HepG2 (cell line): ENCODE measurements at regions not wholly inside any gene's neighbourhood (a gene's known extent, or its start where the extent isn't known, plus 50 kb on each side); places are given as distances from the start of the nearest gene placed in this dataset.

Experiments
- ATAC-seq: fragments of 200-7000 bp; cut with Tn5 transposase; 3 replicates; pipeline ENCODE4 v1.9.1; 2020; ENCODE audit warnings: mild to moderate bottlenecking, moderate library complexity
- BruUV-seq: library from RNA; stranded (reverse); fragments of 400-500 nt; replicated peaks from 2 replicates; lab custom pipeline; 2021; lab: Mats Ljungman, UMichigan
- CTCF ChIA-PET: fragments of 300-600 bp; formaldehyde crosslinking; extraction: SDS; loops from one replicate; lab custom pipeline; 2021; ENCODE audit warnings: low total read pairs, inconsistent platforms, low intra/inter-chr PET ratio; lab: Yijun Ruan, JAX
- POLR2A ChIA-PET: fragments of 350-600 bp; sonication (Branson Sonifier 250); formaldehyde crosslinking; loops from one replicate; lab custom pipeline; 2020; ENCODE audit warnings: antibody characterized with exemption, inconsistent platforms; lab: Yijun Ruan, JAX
- DNase-seq: peaks from one replicate; pipeline ENCODE4 v3.0.0-alpha.2; 2015; ENCODE audit warnings: low spot score
- FAIRE-seq: peaks from 3 replicates; lab custom pipeline; 2011; peaks lifted over from hg19 to GRCh38; lab: Jason Lieb, UNC
- H2AFZ ChIP-seq: one replicate; pipeline ENCODE4 v1.6.1; 2011; ENCODE audit warnings: low read length, inconsistent platforms
- H3K27ac ChIP-seq: fragments of 300-600 bp; 3 replicates; pipeline ENCODE4 v1.8.0; 2011; ENCODE audit warnings: mixed run types, mild to moderate bottlenecking, mixed read lengths, low read length, inconsistent platforms; ENCODE audit not compliant: insufficient read depth; ENCODE audit errors: extremely low read length
- H3K27me3 ChIP-seq, 2 experiments: fragments of 200-600 bp in 1 of 2; 2 replicates in 1 of 2; 3 replicates in 1 of 2; pipeline versions ENCODE4 v1.6.0 to v1.8.0; 2011; ENCODE audit warnings: low read length in 2 of 2, mild to moderate bottlenecking in 2 of 2, moderate library complexity in 2 of 2, inconsistent platforms in 1 of 2; ENCODE audit not compliant: insufficient read depth in 2 of 2, control insufficient read depth in 1 of 2
- H3K36me3 ChIP-seq, 2 experiments: fragments of 200-600 bp in 1 of 2; replicated peaks in 1 of 2; 2 replicates in 1 of 2; 3 replicates in 1 of 2; pipeline versions ENCODE4 v1.5.1 to v1.8.0; 2011; ENCODE audit warnings: low read length in 2 of 2, inconsistent platforms in 1 of 2; ENCODE audit not compliant: insufficient read depth in 2 of 2, control insufficient read depth in 1 of 2
- H3K4me1 ChIP-seq: 2 replicates; pipeline ENCODE4 v1.5.1; 2012; ENCODE audit warnings: low read length, inconsistent platforms; ENCODE audit not compliant: insufficient read depth
- H3K4me2 ChIP-seq: 2 replicates; pipeline ENCODE4 v1.6.0; 2011; ENCODE audit warnings: low read depth, low read length, inconsistent platforms
- H3K4me3 ChIP-seq, 3 experiments: fragments of 200-600 bp in 1 of 3; sonication (generic), shearing (Covaris generic) in 1 of 3; replicated peaks in 1 of 3; 2 replicates each; pipeline ENCODE4 v1.5.1; 2011 to 2016; ENCODE audit warnings: low read length in 3 of 3, inconsistent platforms in 2 of 3, low read depth in 2 of 3, mild to moderate bottlenecking in 2 of 3, control low read depth in 1 of 3, mixed read lengths in 1 of 3; ENCODE audit not compliant: insufficient read depth in 1 of 3
- H3K79me2 ChIP-seq: one replicate; pipeline ENCODE4 v1.6.1; 2011; ENCODE audit warnings: low read length, inconsistent platforms; ENCODE audit not compliant: insufficient read depth
- H3K9ac ChIP-seq: 2 replicates; pipeline ENCODE4 v1.6.0; 2011; ENCODE audit warnings: mild to moderate bottlenecking, low read depth, low read length, inconsistent platforms; ENCODE audit not compliant: insufficient read depth
- H3K9me3 ChIP-seq: 2 replicates; pipeline ENCODE4 v1.5.1; 2012; ENCODE audit warnings: mild to moderate bottlenecking, low read length
- H4K20me1 ChIP-seq: 2 replicates; pipeline ENCODE4 v1.6.0; 2011; ENCODE audit warnings: inconsistent platforms, mild to moderate bottlenecking, low read length, moderate library complexity; ENCODE audit not compliant: insufficient read depth
- AGO1 ChIP-seq: fragments of 200-400 bp; formaldehyde crosslinking; IDR thresholded peaks from 2 replicates; pipeline ENCODE4 v1.6.1; 2017; ENCODE audit warnings: mild to moderate bottlenecking, low read depth, low read length, moderate library complexity; ENCODE audit not compliant: poor library complexity, severe bottlenecking
- FIP1L1 ChIP-seq: fragments of 200-400 bp; formaldehyde crosslinking; IDR thresholded peaks from 2 replicates; pipeline ENCODE4 v1.6.1; 2018; ENCODE audit warnings: low read depth, mild to moderate bottlenecking, low read length, moderate library complexity, borderline replicate concordance; ENCODE audit not compliant: insufficient read depth
- FOXJ3 ChIP-seq: sonication (generic); formaldehyde crosslinking; IDR thresholded peaks from 2 replicates; pipeline ENCODE4 v1.4.0; 2020; ENCODE audit warnings: missing genetic modification reagents, mild to moderate bottlenecking, borderline replicate concordance
- GTF3A ChIP-seq: sonication (generic); formaldehyde crosslinking; conservative IDR thresholded peaks from 2 replicates; pipeline ENCODE4 v1.4.0; 2020; ENCODE audit warnings: mild to moderate bottlenecking, missing genetic modification reagents
- PLSCR1 ChIP-seq: sonication (generic); formaldehyde crosslinking; IDR thresholded peaks from 2 replicates; pipeline ENCODE4 v1.5.0; 2020; ENCODE audit warnings: missing genetic modification reagents, mild to moderate bottlenecking, borderline replicate concordance
- SP1 ChIP-seq, 2 experiments: fragments of 450-650 bp in 1 of 2; sonication (generic) in 1 of 2; formaldehyde crosslinking in 1 of 2; IDR thresholded peaks; 2 replicates each; pipeline versions ENCODE4 v1.4.0 to v1.6.1; 2016 to 2020; ENCODE audit warnings: missing genetic modification reagents in 1 of 2
- TFDP2 ChIP-seq: sonication (generic); formaldehyde crosslinking; IDR thresholded peaks from 2 replicates; pipeline ENCODE4 v1.4.0; 2020; ENCODE audit warnings: missing genetic modification reagents
- ZBED4 ChIP-seq: sonication (generic); formaldehyde crosslinking; IDR thresholded peaks from 2 replicates; pipeline ENCODE4 v1.4.0; 2020; ENCODE audit warnings: missing genetic modification reagents, borderline replicate concordance
- ZBTB7B ChIP-seq: sonication (generic); formaldehyde crosslinking; IDR thresholded peaks from 2 replicates; pipeline ENCODE4 v1.4.0; 2020; ENCODE audit warnings: missing genetic modification reagents
- ZNF256 ChIP-seq: sonication (generic); formaldehyde crosslinking; conservative IDR thresholded peaks from 2 replicates; pipeline ENCODE4 v1.4.0; 2020; ENCODE audit warnings: missing genetic modification reagents
- ZNF367 ChIP-seq: sonication (generic); formaldehyde crosslinking; IDR thresholded peaks from 2 replicates; pipeline ENCODE4 v1.4.0; 2020; ENCODE audit warnings: missing genetic modification reagents, borderline replicate concordance
- ZNF556 ChIP-seq: sonication (generic); formaldehyde crosslinking; IDR thresholded peaks from 2 replicates; pipeline ENCODE4 v1.4.0; 2020; ENCODE audit warnings: mild to moderate bottlenecking, missing genetic modification reagents, borderline replicate concordance
- ZNF775 ChIP-seq: sonication (generic); formaldehyde crosslinking; IDR thresholded peaks from 2 replicates; pipeline ENCODE4 v1.4.0; 2020; ENCODE audit warnings: missing genetic modification reagents, mild to moderate bottlenecking, moderate library complexity, borderline replicate concordance
- ZNF790 ChIP-seq: sonication (generic); formaldehyde crosslinking; IDR thresholded peaks from 2 replicates; pipeline ENCODE4 v1.8.0; 2022; ENCODE audit warnings: missing genetic modification reagents, mild to moderate bottlenecking, borderline replicate concordance
- WGBS: methylation state at CpG from one replicate; pipeline ENCODE4 v1.1.6; 2017; ENCODE audit warnings: low lambda C conversion rate; 5-methylcytosine and 5-hydroxymethylcytosine counted together
- in situ Hi-C: cut with HindIII; loops from 2 replicates; pipeline ENCODE4 v1.10.0; 2017; ENCODE audit warnings: low pct_unique_long_range_greater_than_20kb; ENCODE audit not compliant: extremely low pct_ligation_motif_present
- intact Hi-C: fragments of 100-400 bp; cut with micrococcal nuclease; formaldehyde crosslinking; loops from one replicate; pipeline ENCODE4 v1.10.0; 2022; ENCODE audit not compliant: unreplicated experiment
- TF ChIP-seq, protein P1 (sequence below): sonication (generic); formaldehyde crosslinking; IDR thresholded peaks from 2 replicates; pipeline ENCODE4 v1.8.0; 2022; ENCODE audit warnings: mild to moderate bottlenecking, missing genetic modification reagents, borderline replicate concordance
- TF ChIP-seq, protein P2 (sequence below): IDR thresholded peaks from 2 replicates; pipeline ENCODE4 v1.6.1; 2016; ENCODE audit warnings: mild to moderate bottlenecking

GRCh38 chr10:18988338-18988737 is 60.3 kb upstream of the MALRD1 start:
- no peak overlapping the region for H3K4me2 ChIP-seq
- no peak overlapping the region for H3K27ac ChIP-seq
- FAIRE-seq (no peak), ATAC-seq (no peak), DNase-seq (no peak)
- H3K9me3 ChIP-seq, result peaks cover 37% of the 10 kb centered on the region
- no peaks in the 10 kb centered on the region for H4K20me1 ChIP-seq
- H2AFZ ChIP-seq, result no peak overlapping the region
- BruUV-seq, result no TSS peak
- no peaks in the 10 kb centered on the region for H3K79me2 ChIP-seq
- POLR2A ChIA-PET, result no interaction called here
- no peaks in the 10 kb centered on the region for H3K27me3 ChIP-seq
- H3K36me3 ChIP-seq, result no peaks in the 10 kb centered on the region
- in situ Hi-C loops, result no loop called here
- WGBS, result 0% methylated on average over 2 of the region's 2 CpGs
- intact Hi-C loops, result no loop called here
- H3K4me3 ChIP-seq, result no peak overlapping the region
- H3K4me1 ChIP-seq, result no peaks in the 10 kb centered on the region
- CTCF ChIA-PET, result no interaction called here
- H3K9ac ChIP-seq, result no peak overlapping the region
- no peak for TF ChIP-seq FIP1L1
- TF ChIP-seq ZNF775 (CRISPR knock-in tag), result no peak
- no peak for TF ChIP-seq ZNF790 (CRISPR knock-in tag)
- TF ChIP-seq SP1 (IDR thresholded peaks at IDR 0.05), result no peak
- TF ChIP-seq SP1 (CRISPR knock-in tag; IDR thresholded peaks at IDR 0.05), result no peak
- TF ChIP-seq ZNF556 (CRISPR knock-in tag), result no peak
- TF ChIP-seq ZBED4 (CRISPR knock-in tag), result no peak
- TF ChIP-seq AGO1, result no peak
- TF ChIP-seq ZBTB7B, result no peak
- TF ChIP-seq, protein P1, sequence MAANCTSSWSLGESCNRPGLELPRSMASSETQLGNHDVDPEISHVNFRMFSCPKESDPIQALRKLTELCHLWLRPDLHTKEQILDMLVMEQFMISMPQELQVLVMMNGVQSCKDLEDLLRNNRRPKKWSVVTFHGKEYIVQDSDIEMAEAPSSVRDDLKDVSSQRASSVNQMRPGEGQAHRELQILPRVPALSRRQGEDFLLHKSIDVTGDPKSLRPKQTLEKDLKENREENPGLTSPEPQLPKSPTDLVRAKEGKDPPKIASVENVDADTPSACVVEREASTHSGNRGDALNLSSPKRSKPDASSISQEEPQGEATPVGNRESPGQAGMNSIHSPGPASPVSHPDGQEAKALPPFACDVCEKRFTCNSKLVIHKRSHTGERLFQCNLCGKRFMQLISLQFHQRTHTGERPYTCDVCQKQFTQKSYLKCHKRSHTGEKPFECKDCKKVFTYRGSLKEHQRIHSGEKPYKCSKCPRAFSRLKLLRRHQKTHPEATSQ (CRISPR knock-in tag), result no peak
- no peak for TF ChIP-seq FOXJ3 (CRISPR knock-in tag)
- no peak for TF ChIP-seq PLSCR1 (CRISPR knock-in tag)
- TF ChIP-seq ZNF367, result no peak
- TF ChIP-seq, protein P2, sequence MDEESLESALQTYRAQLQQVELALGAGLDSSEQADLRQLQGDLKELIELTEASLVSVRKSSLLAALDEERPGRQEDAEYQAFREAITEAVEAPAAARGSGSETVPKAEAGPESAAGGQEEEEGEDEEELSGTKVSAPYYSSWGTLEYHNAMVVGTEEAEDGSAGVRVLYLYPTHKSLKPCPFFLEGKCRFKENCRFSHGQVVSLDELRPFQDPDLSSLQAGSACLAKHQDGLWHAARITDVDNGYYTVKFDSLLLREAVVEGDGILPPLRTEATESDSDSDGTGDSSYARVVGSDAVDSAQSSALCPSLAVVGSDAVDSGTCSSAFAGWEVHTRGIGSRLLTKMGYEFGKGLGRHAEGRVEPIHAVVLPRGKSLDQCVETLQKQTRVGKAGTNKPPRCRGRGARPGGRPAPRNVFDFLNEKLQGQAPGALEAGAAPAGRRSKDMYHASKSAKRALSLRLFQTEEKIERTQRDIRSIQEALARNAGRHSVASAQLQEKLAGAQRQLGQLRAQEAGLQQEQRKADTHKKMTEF (CRISPR knock-in tag), result no peak
- no peak for TF ChIP-seq TFDP2 (CRISPR knock-in tag)
- TF ChIP-seq GTF3A (CRISPR knock-in tag), result no peak
- TF ChIP-seq ZNF256 (CRISPR knock-in tag), result no peak
